ENCODE measurements at regions not wholly inside any gene's neighbourhood (a gene's known extent, or its start where the extent isn't known, plus 50 kb on each side); places are given as distances from the start of the nearest gene placed in this dataset.

GRCh38 chr5:115432691-115433090 is 111.9 kb downstream of the FEM1C start:
- Mint-ChIP-seq H3K4me1 (ENCODE audit: unreplicated experiment) (peaks cover 9% of the 10 kb centered on the region), H3K4me3 (ENCODE audit: unreplicated experiment) (no peak overlapping the region), H3K27ac (ENCODE audit: unreplicated experiment) (no peak overlapping the region), H3K36me3 (ENCODE audit: unreplicated experiment) (no peaks in the 10 kb centered on the region), H3K9me3 (ENCODE audit: unreplicated experiment) (no peaks in the 10 kb centered on the region), H3K27me3 (ENCODE audit: unreplicated experiment) (no peaks in the 10 kb centered on the region)
- DNase-seq (ENCODE audit: extremely low spot score, unreplicated experiment) = no peak
- no peak for TF ChIP-seq CTCF (IDR thresholded peaks at IDR 0.05)

- no peak for DNase-seq (ENCODE audit: extremely low spot score, unreplicated experiment)
- Mint-ChIP-seq H3K36me3 (ENCODE audit: unreplicated experiment) (no peaks in the 10 kb centered on the region), H3K27ac (ENCODE audit: unreplicated experiment) (no peak overlapping the region), H3K4me3 (ENCODE audit: unreplicated experiment) (no peak overlapping the region), H3K27me3 (ENCODE audit: unreplicated experiment) (no peaks in the 10 kb centered on the region), H3K9me3 (ENCODE audit: unreplicated experiment) (no peaks in the 10 kb centered on the region), H3K4me1 (ENCODE audit: unreplicated experiment) (peaks cover 13% of the 10 kb centered on the region)
- no peak for TF ChIP-seq CTCF (IDR thresholded peaks at IDR 0.05)
Measured at GRCh38 chr5:115431116-115431515, 113.5 kb downstream of the FEM1C start.

GRCh38 chr5:115430374-115430773 is 114.2 kb downstream of the FEM1C start:
- Mint-ChIP-seq H3K36me3 (ENCODE audit: unreplicated experiment) (no peaks in the 10 kb centered on the region), H3K27ac (ENCODE audit: unreplicated experiment) (no peak overlapping the region), H3K4me3 (ENCODE audit: unreplicated experiment) (no peak overlapping the region), H3K27me3 (ENCODE audit: unreplicated experiment) (no peaks in the 10 kb centered on the region), H3K4me1 (ENCODE audit: unreplicated experiment) (peaks cover 13% of the 10 kb centered on the region), H3K9me3 (ENCODE audit: unreplicated experiment) (no peaks in the 10 kb centered on the region)
- DNase-seq (ENCODE audit: extremely low spot score, unreplicated experiment) = no peak
- no peak for TF ChIP-seq CTCF (IDR thresholded peaks at IDR 0.05)

GRCh38 chr5:115429345-115429940 is 115.1 kb downstream of the FEM1C start:
- Mint-ChIP-seq H3K36me3 (ENCODE audit: unreplicated experiment) (no peaks in the 10 kb centered on the region), H3K27ac (ENCODE audit: unreplicated experiment) (no peak overlapping the region), H3K27me3 (ENCODE audit: unreplicated experiment) (no peaks in the 10 kb centered on the region), H3K9me3 (ENCODE audit: unreplicated experiment) (no peaks in the 10 kb centered on the region), H3K4me3 (ENCODE audit: unreplicated experiment) (no peak overlapping the region), H3K4me1 (ENCODE audit: unreplicated experiment) (peaks cover 13% of the 10 kb centered on the region)
- no peak for DNase-seq (ENCODE audit: extremely low spot score, unreplicated experiment)
- no peak for TF ChIP-seq CTCF (IDR thresholded peaks at IDR 0.05)

GRCh38 chr5:115428676-115429075 is 115.9 kb downstream of the FEM1C start:
- no peak for TF ChIP-seq CTCF (IDR thresholded peaks at IDR 0.05)
- Mint-ChIP-seq H3K27ac (ENCODE audit: unreplicated experiment) (no peak overlapping the region), H3K36me3 (ENCODE audit: unreplicated experiment) (no peaks in the 10 kb centered on the region), H3K9me3 (ENCODE audit: unreplicated experiment) (no peaks in the 10 kb centered on the region), H3K4me3 (ENCODE audit: unreplicated experiment) (no peak overlapping the region), H3K4me1 (ENCODE audit: unreplicated experiment) (peaks cover 15% of the 10 kb centered on the region), H3K27me3 (ENCODE audit: unreplicated experiment) (no peaks in the 10 kb centered on the region)
- no peak for DNase-seq (ENCODE audit: extremely low spot score, unreplicated experiment)

Data from osteocyte (in vitro differentiated cells).